Keratinocyte (primary cell): ENCODE measurements at regions not wholly inside any gene's neighbourhood (a gene's known extent, or its start where the extent isn't known, plus 50 kb on each side); places are given as distances from the start of the nearest gene placed in this dataset.

Source experiments
- EZH2 ChIP-seq: IDR thresholded peaks from one replicate; pipeline ENCODE4 v1.6.1; 2012; ENCODE audit warnings: inconsistent platforms, mild to moderate bottlenecking, low read length, moderate library complexity
- TF ChIP-seq, protein P1 (sequence below), 3 experiments: IDR thresholded peaks in 1 of 3; conservative IDR thresholded peaks in 1 of 3; optimal IDR thresholded peaks in 1 of 3; 2 replicates in 2 of 3; 3 replicates in 1 of 3; pipeline versions ENCODE3 to v1.5.1; 2011; ENCODE audit warnings: low read length in 3 of 3, mild to moderate bottlenecking in 3 of 3, moderate library complexity in 2 of 3, control low read depth in 1 of 3, inconsistent platforms in 1 of 3; ENCODE audit not compliant: insufficient read depth in 2 of 3; ENCODE audit errors: extremely low read depth in 1 of 3

DNA sequence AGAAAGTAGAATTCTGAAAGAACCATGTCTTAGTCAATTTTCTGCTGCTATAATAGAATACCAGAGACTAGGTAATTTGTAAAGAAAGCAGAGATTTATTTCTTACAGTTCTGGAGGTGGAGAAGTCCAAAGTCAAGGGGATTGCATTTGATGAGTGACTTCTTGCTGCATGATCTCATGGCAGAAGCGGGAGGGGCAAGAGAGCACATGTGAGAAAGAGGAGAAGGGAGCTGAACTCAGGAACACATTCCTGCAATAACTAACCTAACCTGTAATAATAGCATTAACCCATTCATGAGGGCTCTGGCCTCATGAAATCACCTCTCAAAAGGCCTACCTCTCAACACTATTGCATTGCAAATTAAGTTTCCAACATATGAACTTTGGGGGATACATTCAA, 797.5 kb upstream of the POU3F3 start:
- TF ChIP-seq, protein P1, sequence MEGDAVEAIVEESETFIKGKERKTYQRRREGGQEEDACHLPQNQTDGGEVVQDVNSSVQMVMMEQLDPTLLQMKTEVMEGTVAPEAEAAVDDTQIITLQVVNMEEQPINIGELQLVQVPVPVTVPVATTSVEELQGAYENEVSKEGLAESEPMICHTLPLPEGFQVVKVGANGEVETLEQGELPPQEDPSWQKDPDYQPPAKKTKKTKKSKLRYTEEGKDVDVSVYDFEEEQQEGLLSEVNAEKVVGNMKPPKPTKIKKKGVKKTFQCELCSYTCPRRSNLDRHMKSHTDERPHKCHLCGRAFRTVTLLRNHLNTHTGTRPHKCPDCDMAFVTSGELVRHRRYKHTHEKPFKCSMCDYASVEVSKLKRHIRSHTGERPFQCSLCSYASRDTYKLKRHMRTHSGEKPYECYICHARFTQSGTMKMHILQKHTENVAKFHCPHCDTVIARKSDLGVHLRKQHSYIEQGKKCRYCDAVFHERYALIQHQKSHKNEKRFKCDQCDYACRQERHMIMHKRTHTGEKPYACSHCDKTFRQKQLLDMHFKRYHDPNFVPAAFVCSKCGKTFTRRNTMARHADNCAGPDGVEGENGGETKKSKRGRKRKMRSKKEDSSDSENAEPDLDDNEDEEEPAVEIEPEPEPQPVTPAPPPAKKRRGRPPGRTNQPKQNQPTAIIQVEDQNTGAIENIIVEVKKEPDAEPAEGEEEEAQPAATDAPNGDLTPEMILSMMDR (optimal IDR thresholded peaks at IDR 0.05 in 1 of 3, IDR thresholded peaks at IDR 0.05 in 1 of 3, conservative IDR thresholded peaks at IDR 0.05 in 1 of 3; ENCODE audit: extremely low read depth in 1 of 3, insufficient read depth in 2 of 3, low read length in 3 of 3): no peak
- TF ChIP-seq EZH2: no peak
